C4-2B (cell line): ENCODE measurements at regions not wholly inside any gene's neighbourhood (a gene's known extent, or its start where the extent isn't known, plus 50 kb on each side); places are given as distances from the start of the nearest gene placed in this dataset.
"Not testable (repeated sequence)": the region's sequence is repeated elsewhere in the genome, so short reads cannot be mapped to it uniquely, and the experiment has no call there.

ENCODE experiments used
- H3K27ac ChIP-seq: fragments of 450-650 bp; 2 replicates; pipeline ENCODE4 v1.5.1; 2017
- CTCF ChIP-seq: fragments of 450-650 bp; conservative IDR thresholded peaks from 2 replicates; pipeline ENCODE4 v1.5.1; 2017; ENCODE audit warnings: mild to moderate bottlenecking
- ZFX ChIP-seq: fragments of 450-650 bp; IDR thresholded peaks from 2 replicates; pipeline ENCODE4 v1.6.1; 2017

GRCh38 chr2:147603447-147603846, 241.4 kb upstream of the ACVR2A start:
- no peak for TF ChIP-seq CTCF
- no peak for TF ChIP-seq ZFX
- no peak overlapping the region for H3K27ac ChIP-seq

GRCh38 chr2:147600646-147601045, 244.2 kb upstream of the ACVR2A start:
- TF ChIP-seq CTCF = no peak
- TF ChIP-seq ZFX = no peak
- no peak overlapping the region for H3K27ac ChIP-seq

- H3K27ac ChIP-seq = no peak overlapping the region
- no peak for TF ChIP-seq CTCF
- TF ChIP-seq ZFX = no peak
Observed at GRCh38 chr2:147600223-147600622, 244.6 kb upstream of the ACVR2A start.

- H3K27ac ChIP-seq = no peak overlapping the region
- TF ChIP-seq ZFX = no peak
- no peak for TF ChIP-seq CTCF
Observed at GRCh38 chr2:147595200-147595599, 249.6 kb upstream of the ACVR2A start.

GRCh38 chr2:147594038-147594437, 250.8 kb upstream of the ACVR2A start:
- TF ChIP-seq ZFX = no peak
- TF ChIP-seq CTCF = no peak
- no peak overlapping the region for H3K27ac ChIP-seq

- H3K27ac ChIP-seq = not testable (repeated sequence)
Observed at GRCh38 chr2:147592784-147593183, 252.0 kb upstream of the ACVR2A start.

GRCh38 chr2:147589127-147589526, 255.7 kb upstream of the ACVR2A start:
- TF ChIP-seq CTCF (no peak), ZFX (no peak)
- H3K27ac ChIP-seq = no peak overlapping the region

GRCh38 chr2:147588191-147588590, 256.6 kb upstream of the ACVR2A start:
- TF ChIP-seq ZFX = no peak
- no peak for TF ChIP-seq CTCF
- no peak overlapping the region for H3K27ac ChIP-seq
